Thymus (tissue), 11 donors: ENCODE measurements at regions not wholly inside any gene's neighbourhood (a gene's known extent, or its start where the extent isn't known, plus 50 kb on each side); places are given as distances from the start of the nearest gene placed in this dataset.

Experiments
- DNase-seq, 9 donors: peaks; one replicate each; pipeline ENCODE4 v3.0.0-alpha.2; 2013; ENCODE audit warnings: low spot score in 9 of 9, low read depth in 6 of 9, missing footprints in 1 of 9
- H3K27ac ChIP-seq, 2 donors: one replicate each; pipeline ENCODE4 v1.5.1; 2013; ENCODE audit warnings: control low read depth in 1 of 2, low read depth in 1 of 2, low read length in 1 of 2, mild to moderate bottlenecking in 1 of 2, moderate library complexity in 1 of 2
- H3K27me3 ChIP-seq, 2 donors: one replicate each; pipeline ENCODE4 v1.5.1; 2013; ENCODE audit warnings: low read length in 1 of 2; ENCODE audit not compliant: control insufficient read depth in 2 of 2, insufficient read depth in 1 of 2
- H3K36me3 ChIP-seq, 2 donors: one replicate each; pipeline ENCODE4 v1.5.1; 2013; ENCODE audit warnings: low read length in 1 of 2, mild to moderate bottlenecking in 1 of 2, moderate library complexity in 1 of 2; ENCODE audit not compliant: control insufficient read depth in 2 of 2, insufficient read depth in 2 of 2
- H3K4me1 ChIP-seq, 2 donors: one replicate each; pipeline ENCODE4 v1.5.1; 2013; ENCODE audit warnings: low read length in 2 of 2; ENCODE audit not compliant: control insufficient read depth in 2 of 2, insufficient read depth in 2 of 2
- H3K4me3 ChIP-seq, 2 donors: one replicate each; pipeline ENCODE4 v1.5.1; 2013; ENCODE audit warnings: low read length in 2 of 2, control low read depth in 1 of 2, mild to moderate bottlenecking in 1 of 2
- H3K9me3 ChIP-seq, 2 donors: one replicate each; pipeline ENCODE4 v1.5.1; 2013; ENCODE audit warnings: low read length in 1 of 2, mild to moderate bottlenecking in 1 of 2; ENCODE audit not compliant: control insufficient read depth in 2 of 2, insufficient read depth in 1 of 2
- WGBS: extraction: QIAGEN DNeasy Blood & Tissue Kit; methylation state at CpG from one replicate; pipeline ENCODE4 v1.1.7; 2013; 5-methylcytosine and 5-hydroxymethylcytosine counted together
- donor health status: healthy.

DNA sequence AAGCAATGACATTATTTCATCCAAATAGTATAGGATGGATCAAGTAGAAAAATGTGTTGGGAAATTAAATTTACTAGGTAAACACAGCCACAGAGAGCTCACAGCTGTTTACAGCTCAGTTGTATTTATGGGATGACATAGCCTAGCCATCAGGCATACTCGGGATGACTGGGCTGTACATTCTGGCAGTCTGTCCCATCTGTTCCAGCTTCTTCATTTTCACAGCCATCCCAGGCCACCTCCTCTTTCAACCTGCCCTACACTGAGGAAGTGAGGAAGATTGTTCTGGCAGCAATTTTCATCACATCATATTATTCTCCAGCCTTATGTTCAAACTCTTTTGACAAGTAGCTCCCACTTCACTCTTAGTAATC, 98.4 kb upstream of the PFN2 start:
- H3K27me3 ChIP-seq = peaks cover 0 to 3% of the 10 kb centered on the region in 2 donors
- 89% methylated on average over 1 of the region's 1 CpG for WGBS

DNA sequence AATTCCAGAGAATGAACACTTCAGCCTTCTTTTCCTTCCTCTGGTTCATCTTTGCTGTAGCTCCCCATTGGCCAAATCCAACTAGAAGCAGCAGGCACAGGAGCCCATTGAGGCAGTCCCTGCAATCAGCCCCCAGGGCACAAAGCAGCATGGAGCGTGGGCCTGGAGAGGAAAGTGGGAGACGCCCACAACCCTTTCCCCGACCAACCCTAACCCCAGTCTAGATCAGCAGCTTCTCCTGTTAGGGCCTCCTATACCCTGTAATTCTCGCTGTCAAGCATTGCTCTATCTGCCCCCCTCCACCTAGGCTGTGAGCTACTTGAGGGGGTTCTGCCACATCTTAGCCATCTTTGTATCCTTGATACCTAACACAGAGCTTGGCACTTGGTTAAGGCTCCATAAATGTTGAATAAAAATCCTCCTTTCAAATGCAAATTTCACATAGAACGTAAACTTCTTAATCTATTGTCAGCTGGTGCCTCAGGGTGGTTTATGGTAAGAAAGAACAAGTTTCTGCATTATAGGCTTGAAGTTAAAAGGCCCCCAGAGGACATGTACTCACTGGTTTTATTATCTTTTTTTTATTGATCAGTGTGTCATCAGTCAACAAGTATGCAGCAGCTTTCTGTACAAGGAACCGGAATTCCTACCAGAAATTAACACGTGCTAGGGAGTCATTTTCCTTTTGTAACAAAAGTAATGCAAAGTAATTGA, 97.9 kb upstream of the PFN2 start:
- DNase-seq = no peak
- no peaks in the 10 kb centered on the region for H3K9me3 ChIP-seq
- no peaks in the 10 kb centered on the region for H3K4me1 ChIP-seq
- H3K4me3 ChIP-seq = no peak overlapping the region
- WGBS = 97% methylated on average over 7 of the region's 7 CpGs
- no peaks in the 10 kb centered on the region for H3K36me3 ChIP-seq
- peaks cover 0 to 3% of the 10 kb centered on the region in 2 donors for H3K27me3 ChIP-seq
- H3K27ac ChIP-seq = no peak overlapping the region

More for the DNA sequence above, 98.4 kb upstream of the PFN2 start:
- Histone ChIP-seq H3K27ac (no peak overlapping the region), H3K9me3 (no peaks in the 10 kb centered on the region), H3K36me3 (no peaks in the 10 kb centered on the region), H3K4me3 (no peak overlapping the region), H3K4me1 (no peaks in the 10 kb centered on the region)
- no peak for DNase-seq

DNA sequence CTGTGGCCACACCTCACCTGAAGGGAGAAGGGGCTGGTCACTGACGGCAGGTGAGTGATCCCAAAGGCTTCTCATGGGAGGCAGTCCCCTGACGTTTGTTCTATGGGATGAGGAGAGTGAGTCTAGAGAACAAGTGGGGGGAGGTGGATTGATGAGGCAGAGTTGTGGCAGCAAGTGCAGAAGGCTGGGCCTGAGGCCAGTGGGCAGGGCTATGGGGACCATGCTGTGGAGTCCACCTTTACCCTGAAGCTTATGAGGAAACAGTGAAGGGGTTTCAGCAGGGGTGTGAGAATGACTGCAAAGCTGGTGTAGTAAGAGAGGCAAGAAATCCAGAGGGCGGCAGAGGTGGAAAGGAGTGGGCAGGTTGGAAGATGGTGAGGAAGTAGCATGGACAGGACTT, 96.9 kb upstream of the PFN2 start:
- H3K27me3 ChIP-seq = peaks cover 0 to 3% of the 10 kb centered on the region in 2 donors
- no peak for DNase-seq
- WGBS = 86% methylated on average over 3 of the region's 3 CpGs
- no peak overlapping the region for H3K27ac ChIP-seq
- no peaks in the 10 kb centered on the region for H3K4me1 ChIP-seq
- no peaks in the 10 kb centered on the region for H3K36me3 ChIP-seq
- H3K4me3 ChIP-seq = no peak overlapping the region
- H3K9me3 ChIP-seq = no peaks in the 10 kb centered on the region

DNA sequence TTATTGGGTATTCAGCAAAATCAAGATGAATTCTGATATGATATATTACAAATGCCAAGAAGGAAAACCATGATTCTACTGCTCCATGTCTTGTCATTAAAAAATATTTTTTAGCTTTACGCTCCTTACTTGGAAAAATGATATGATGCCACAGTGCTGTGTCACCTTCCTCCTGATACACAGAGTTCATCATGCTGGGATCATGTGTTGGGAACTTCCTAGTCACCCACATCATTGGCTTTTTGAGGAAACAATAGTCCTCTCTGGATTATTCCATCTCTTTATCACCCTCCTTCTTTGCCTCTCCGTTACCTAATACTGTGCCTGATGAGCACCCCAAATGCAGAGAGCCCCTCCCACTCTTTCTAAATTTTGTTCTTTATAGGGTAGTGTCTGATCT, 94.3 kb upstream of the PFN2 start:
- H3K27me3 ChIP-seq = peaks cover 0 to 3% of the 10 kb centered on the region in 2 donors
- H3K9me3 ChIP-seq = no peaks in the 10 kb centered on the region
- no peak overlapping the region for H3K4me3 ChIP-seq
- no peaks in the 10 kb centered on the region for H3K36me3 ChIP-seq
- H3K27ac ChIP-seq = no peak overlapping the region
- 95% methylated on average over 2 of the region's 2 CpGs for WGBS
- H3K4me1 ChIP-seq = no peaks in the 10 kb centered on the region
- no peak for DNase-seq

DNA sequence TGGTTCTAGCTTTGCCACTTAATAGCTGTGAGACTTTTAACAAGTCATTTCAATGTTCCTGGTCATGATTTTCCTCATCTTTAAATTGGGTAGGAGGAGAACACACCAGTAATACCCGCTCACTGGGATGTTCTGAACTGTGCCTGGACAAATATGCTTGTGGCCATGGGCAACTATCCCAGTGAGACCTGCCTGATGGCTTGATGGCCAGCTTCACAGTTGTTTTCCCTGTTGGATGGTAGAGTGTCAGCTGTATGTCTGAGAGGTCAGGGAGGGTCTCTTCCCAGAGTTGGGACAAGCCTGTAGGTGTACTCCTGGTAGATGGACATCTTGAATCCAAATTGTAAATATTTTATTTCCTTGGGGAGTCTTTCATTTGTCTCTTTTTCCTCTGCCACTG, 92.5 kb upstream of the PFN2 start:
- DNase-seq = no peak
- 96% methylated on average over 1 of the region's 1 CpG for WGBS
- Histone ChIP-seq H3K4me1 (no peaks in the 10 kb centered on the region), H3K27me3 (peaks cover 0 to 3% of the 10 kb centered on the region in 2 donors), H3K4me3 (no peak overlapping the region), H3K9me3 (no peaks in the 10 kb centered on the region), H3K27ac (no peak overlapping the region), H3K36me3 (no peaks in the 10 kb centered on the region)

DNA sequence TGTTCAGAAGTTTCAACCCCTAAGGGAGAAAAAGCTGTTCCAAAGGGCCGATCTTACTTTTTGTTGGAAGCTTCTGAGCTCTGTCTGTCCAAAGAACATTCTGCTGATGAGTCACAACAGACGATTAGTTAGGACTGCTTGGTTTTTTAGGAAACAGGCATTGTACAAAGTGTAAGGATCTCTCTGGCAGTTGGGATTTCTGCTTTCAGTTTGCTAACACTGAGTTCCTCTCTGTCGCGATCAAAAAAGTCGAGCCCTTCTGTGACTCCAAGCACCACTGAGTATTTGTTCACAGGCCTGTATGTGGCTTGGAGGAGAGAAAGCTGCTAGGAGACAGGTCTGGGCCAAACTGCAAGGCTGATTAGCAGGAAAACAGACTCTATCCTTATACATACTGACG, 91.8 kb upstream of the PFN2 start:
- no peak for DNase-seq
- 73% methylated on average over 6 of the region's 6 CpGs for WGBS
- Histone ChIP-seq H3K36me3 (no peaks in the 10 kb centered on the region), H3K27me3 (peaks cover 0 to under 1% of the 10 kb centered on the region in 2 donors), H3K4me1 (no peaks in the 10 kb centered on the region), H3K27ac (no peak overlapping the region), H3K9me3 (no peaks in the 10 kb centered on the region), H3K4me3 (no peak overlapping the region)

DNA sequence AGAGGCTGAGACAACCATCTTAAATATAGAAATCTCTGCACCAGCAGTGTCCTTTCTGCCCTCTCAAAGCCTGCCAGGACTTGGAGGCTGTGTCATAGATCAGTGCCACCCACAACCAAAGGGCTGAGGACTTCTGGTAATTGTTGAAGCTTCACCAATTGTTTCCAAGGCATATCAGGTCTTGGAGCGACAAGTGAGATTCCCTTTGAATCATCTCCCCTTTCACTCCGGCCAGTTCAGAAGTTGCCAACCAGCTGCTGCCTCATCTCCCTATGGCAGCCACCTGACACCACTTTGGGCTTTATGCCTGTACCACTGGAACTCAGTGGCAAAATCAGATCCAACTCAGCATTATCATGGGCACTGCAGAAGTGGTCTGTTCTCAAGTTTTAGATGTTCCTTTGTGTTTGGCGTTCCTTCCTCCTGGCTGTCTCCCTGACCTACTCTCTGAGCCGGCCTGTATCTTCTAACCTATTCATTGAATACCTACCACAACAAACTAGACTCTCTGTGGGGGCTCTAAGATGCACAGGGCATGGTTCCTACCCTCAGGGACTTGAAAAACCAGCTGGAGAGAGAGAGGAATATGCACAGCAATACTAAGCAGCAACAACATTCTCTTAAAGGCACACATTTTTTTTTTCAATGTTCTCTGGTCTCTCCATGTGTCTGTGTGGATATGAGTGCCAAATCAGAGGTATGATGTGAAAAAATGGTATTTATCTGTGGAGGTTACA, 90.8 kb upstream of the PFN2 start:
- H3K27ac ChIP-seq = no peak overlapping the region
- 95% methylated on average over 4 of the region's 4 CpGs for WGBS
- no peak overlapping the region for H3K4me3 ChIP-seq
- no peaks in the 10 kb centered on the region for H3K4me1 ChIP-seq
- no peaks in the 10 kb centered on the region for H3K9me3 ChIP-seq
- H3K27me3 ChIP-seq = no peaks in the 10 kb centered on the region
- no peak for DNase-seq
- H3K36me3 ChIP-seq = no peaks in the 10 kb centered on the region

DNA sequence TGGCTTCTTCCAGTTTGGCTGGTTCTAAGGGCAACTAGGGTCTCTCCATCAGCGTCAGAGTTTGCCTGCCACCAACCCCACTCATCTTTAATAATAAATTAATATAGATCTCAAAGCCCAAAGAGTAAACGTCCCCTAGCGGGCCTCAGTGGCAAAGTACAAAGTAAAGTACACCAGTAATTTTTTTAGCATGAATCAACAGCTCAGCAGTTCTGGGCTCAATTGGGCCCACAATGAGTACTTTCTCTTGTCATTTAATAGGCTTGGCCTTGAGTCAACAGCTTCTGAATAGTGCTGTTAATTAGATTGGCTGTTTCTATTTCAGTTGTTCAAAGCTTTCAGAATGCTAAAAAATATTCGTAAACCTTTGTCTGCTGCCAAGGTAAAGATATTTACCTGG, 89.0 kb upstream of the PFN2 start:
- Histone ChIP-seq H3K4me1 (no peaks in the 10 kb centered on the region), H3K9me3 (no peaks in the 10 kb centered on the region), H3K27ac (no peak overlapping the region), H3K4me3 (no peak overlapping the region), H3K36me3 (no peaks in the 10 kb centered on the region), H3K27me3 (no peaks in the 10 kb centered on the region)
- DNase-seq = no peak
- 96% methylated on average over 4 of the region's 4 CpGs for WGBS

DNA sequence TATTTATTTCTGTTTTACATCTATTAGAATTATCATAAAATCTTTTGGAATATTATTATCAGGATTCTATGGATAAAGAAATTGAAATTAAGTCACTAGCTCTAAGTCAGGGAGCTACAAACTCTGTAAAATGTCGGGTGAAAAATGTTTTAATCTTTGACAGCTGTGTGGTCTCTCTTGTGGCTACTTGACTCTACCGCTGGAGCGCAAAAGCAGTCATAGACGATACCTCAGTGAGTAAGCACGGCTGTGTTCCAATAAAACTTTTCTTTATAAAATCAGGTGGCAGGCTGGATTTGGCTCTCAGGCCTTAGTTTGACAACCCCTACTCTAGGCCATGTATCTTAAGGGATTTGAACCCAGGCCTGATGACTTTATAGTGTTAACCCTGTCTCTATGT, 88.5 kb upstream of the PFN2 start:
- 56% methylated on average over 5 of the region's 5 CpGs for WGBS
- no peak for DNase-seq
- H3K27me3 ChIP-seq = no peaks in the 10 kb centered on the region
- H3K27ac ChIP-seq = no peak overlapping the region
- no peaks in the 10 kb centered on the region for H3K4me1 ChIP-seq
- no peaks in the 10 kb centered on the region for H3K36me3 ChIP-seq
- no peaks in the 10 kb centered on the region for H3K9me3 ChIP-seq
- no peak overlapping the region for H3K4me3 ChIP-seq
